Body of pancreas (tissue), 4 donors: ENCODE measurements at regions not wholly inside any gene's neighbourhood (a gene's known extent, or its start where the extent isn't known, plus 50 kb on each side); places are given as distances from the start of the nearest gene placed in this dataset.
"Not testable (repeated sequence)": the region's sequence is repeated elsewhere in the genome, so short reads cannot be mapped to it uniquely, and the experiment has no call there.

Experiments used
- ATAC-seq: fragments of 150-250 bp; one replicate; pipeline ENCODE4 v1.9.1; 2016
- DNase-seq, 4 donors: peaks; one replicate each; pipeline ENCODE4 v3.0.0-alpha.2; 2019
- H3K27ac ChIP-seq, 4 donors: fragments of 200-600 bp; sonication (generic); 1 replicate in 3 of 4; 2 replicates in 1 of 4; pipeline versions ENCODE4 v1.5.1 to v1.6.1; 2016 to 2019; ENCODE audit warnings: mild to moderate bottlenecking in 1 of 4, mixed read lengths in 1 of 4, moderate library complexity in 1 of 4
- H3K27me3 ChIP-seq, 2 donors: fragments of 200-600 bp; sonication (generic); one replicate each; pipeline ENCODE4 v1.6.0; 2016; ENCODE audit warnings: mild to moderate bottlenecking in 1 of 2
- H3K36me3 ChIP-seq, 2 donors: fragments of 200-600 bp; sonication (generic); replicated peaks in 1 of 2; 2 replicates each; pipeline ENCODE4 v1.5.1; 2016; ENCODE audit warnings: low read depth in 2 of 2; ENCODE audit not compliant: insufficient read depth in 1 of 2
- H3K4me1 ChIP-seq: fragments of 200-600 bp; sonication (generic); one replicate; pipeline ENCODE4 v1.6.0; 2016
- H3K4me3 ChIP-seq, 2 donors: fragments of 200-600 bp; sonication (generic); 1 replicate in 1 of 2; 2 replicates in 1 of 2; pipeline ENCODE4 v1.5.1; 2016 to 2019
- H3K9me3 ChIP-seq, 3 donors: fragments of 200-600 bp; sonication (generic); 1 replicate in 2 of 3; 2 replicates in 1 of 3; pipeline ENCODE4 v1.5.1; 2016
- POLR2A ChIP-seq, 3 donors: fragments of 450-650 bp; IDR thresholded peaks; one replicate each; pipeline ENCODE4 v1.6.1; 2016; ENCODE audit warnings: antibody characterized with exemption in 3 of 3, mild to moderate bottlenecking in 2 of 3
- WGBS, 2 donors: methylation state at CpG; one replicate each; pipeline ENCODE4 v1.1.5; 2017; 5-methylcytosine and 5-hydroxymethylcytosine counted together
- intact Hi-C: fragments of 100-400 bp; cut with DNase I; formaldehyde crosslinking; loops from one replicate; pipeline ENCODE4 v1.15.1; 2023
- TF ChIP-seq, protein P1 (sequence below), 7 experiments: fragments of 450-650 bp in 4 of 7; fragments of 200-600 bp in 3 of 7; sonication (generic) in 3 of 7; IDR thresholded peaks; one replicate each; pipeline ENCODE4 v1.5.1; 2016 to 2019; ENCODE audit warnings: antibody characterized with exemption in 7 of 7

GRCh38 chr12:127149226-127149964, 1117.6 kb upstream of the TMEM132C start:
- H3K9me3 ChIP-seq = no peaks in the 10 kb centered on the region
- H3K27me3 ChIP-seq = no peaks in the 10 kb centered on the region
- DNase-seq (no peak), ATAC-seq (no peak)
- TF ChIP-seq, protein P1, sequence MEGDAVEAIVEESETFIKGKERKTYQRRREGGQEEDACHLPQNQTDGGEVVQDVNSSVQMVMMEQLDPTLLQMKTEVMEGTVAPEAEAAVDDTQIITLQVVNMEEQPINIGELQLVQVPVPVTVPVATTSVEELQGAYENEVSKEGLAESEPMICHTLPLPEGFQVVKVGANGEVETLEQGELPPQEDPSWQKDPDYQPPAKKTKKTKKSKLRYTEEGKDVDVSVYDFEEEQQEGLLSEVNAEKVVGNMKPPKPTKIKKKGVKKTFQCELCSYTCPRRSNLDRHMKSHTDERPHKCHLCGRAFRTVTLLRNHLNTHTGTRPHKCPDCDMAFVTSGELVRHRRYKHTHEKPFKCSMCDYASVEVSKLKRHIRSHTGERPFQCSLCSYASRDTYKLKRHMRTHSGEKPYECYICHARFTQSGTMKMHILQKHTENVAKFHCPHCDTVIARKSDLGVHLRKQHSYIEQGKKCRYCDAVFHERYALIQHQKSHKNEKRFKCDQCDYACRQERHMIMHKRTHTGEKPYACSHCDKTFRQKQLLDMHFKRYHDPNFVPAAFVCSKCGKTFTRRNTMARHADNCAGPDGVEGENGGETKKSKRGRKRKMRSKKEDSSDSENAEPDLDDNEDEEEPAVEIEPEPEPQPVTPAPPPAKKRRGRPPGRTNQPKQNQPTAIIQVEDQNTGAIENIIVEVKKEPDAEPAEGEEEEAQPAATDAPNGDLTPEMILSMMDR (IDR thresholded peaks at IDR 0.05) = no peak
- no peak for TF ChIP-seq POLR2A (IDR thresholded peaks at IDR 0.05)
- H3K36me3 ChIP-seq = no peaks in the 10 kb centered on the region
- intact Hi-C loops = no loop called here
- no peak overlapping the region for H3K27ac ChIP-seq
- WGBS, 2 donors = 65 to 66% methylated on average over 2 of the region's 2 CpGs
- H3K4me3 ChIP-seq = no peak overlapping the region
- H3K4me1 ChIP-seq = peaks cover 12% of the 10 kb centered on the region

DNA sequence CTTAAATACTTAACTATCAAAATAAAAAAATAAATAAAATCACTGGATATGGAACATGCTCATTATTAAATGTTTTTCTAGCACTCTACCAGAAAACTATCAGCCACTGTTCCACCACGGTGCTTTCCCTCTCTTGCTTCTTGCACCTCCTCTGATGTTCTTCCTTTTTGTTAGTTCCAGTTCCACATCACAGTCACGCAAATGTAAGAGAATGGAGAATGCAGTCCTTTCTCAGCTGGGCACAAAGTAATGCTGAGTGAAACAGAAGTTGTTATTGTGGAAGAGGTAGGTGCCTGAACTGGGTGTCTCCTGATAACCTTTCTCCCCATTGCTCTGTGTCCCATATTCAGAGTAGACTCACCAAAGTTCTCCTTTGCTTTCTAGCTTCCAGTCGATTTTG, 1116.9 kb upstream of the TMEM132C start:
- intact Hi-C loops = no loop called here
- Histone ChIP-seq H3K9me3 (no peaks in the 10 kb centered on the region), H3K36me3 (no peaks in the 10 kb centered on the region), H3K4me3 (no peak overlapping the region), H3K27me3 (no peaks in the 10 kb centered on the region), H3K4me1 (peaks cover 12% of the 10 kb centered on the region), H3K27ac (no peak overlapping the region)
- 32 to 43% methylated on average over 3 of the region's 3 CpGs for WGBS, 2 donors
- DNase-seq (no peak), ATAC-seq (no peak)
- TF ChIP-seq, protein P1 (IDR thresholded peaks at IDR 0.05) = no peak

DNA sequence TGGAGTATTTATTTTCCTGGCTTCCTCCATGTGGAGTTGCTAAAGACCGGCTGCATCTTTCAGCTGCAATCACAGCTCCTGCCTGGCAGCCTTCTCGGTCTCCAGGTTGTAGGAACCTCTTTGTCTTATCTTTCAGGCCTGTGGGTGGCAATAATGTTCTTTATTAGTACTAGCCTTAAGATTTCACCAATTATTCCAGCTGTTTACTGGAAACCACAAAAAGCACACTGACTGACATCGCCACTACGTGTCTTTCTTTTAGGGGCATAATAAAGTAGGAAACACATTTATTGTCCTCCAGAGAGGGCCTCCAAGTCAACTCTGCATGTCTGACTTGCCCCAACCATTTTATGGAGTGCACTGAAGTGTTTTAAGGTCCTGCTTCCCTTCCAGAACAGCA, 1116.5 kb upstream of the TMEM132C start:
- intact Hi-C loops = no loop called here
- TF ChIP-seq, protein P1 (IDR thresholded peaks at IDR 0.05) = no peak
- TF ChIP-seq POLR2A (IDR thresholded peaks at IDR 0.05) = no peak
- H3K36me3 ChIP-seq = no peaks in the 10 kb centered on the region
- ATAC-seq (no peak), DNase-seq (no peak)
- no peak overlapping the region for H3K4me3 ChIP-seq
- H3K27me3 ChIP-seq = no peaks in the 10 kb centered on the region
- H3K9me3 ChIP-seq = no peaks in the 10 kb centered on the region
- H3K27ac ChIP-seq = no peak overlapping the region
- WGBS, 2 donors = 56 to 71% methylated on average over 4 of the region's 4 CpGs
- H3K4me1 ChIP-seq = peaks cover 12% of the 10 kb centered on the region

DNA sequence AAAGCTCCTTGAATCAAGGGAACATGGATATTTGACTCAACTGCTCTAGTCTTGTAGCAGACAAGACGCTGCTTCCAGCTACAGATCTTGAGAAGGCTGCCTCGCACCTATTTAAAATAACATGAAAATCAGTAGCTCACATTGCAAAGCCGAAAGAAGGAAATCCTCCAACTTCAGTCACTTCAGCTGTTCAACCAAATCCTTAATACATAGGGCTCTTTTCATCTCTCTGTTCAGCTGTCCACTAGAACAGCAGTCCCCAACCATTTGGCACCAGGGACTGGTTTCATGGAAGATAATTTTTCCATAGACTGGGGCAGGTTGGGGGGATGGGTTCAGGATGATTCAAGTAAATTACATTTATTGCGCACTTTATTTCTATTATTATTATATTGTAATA, 1116.0 kb upstream of the TMEM132C start:
- TF ChIP-seq, protein P1 (IDR thresholded peaks at IDR 0.05) = no peak
- TF ChIP-seq POLR2A (IDR thresholded peaks at IDR 0.05) = no peak
- DNase-seq = no peak
- H3K27me3 ChIP-seq = no peaks in the 10 kb centered on the region
- no peaks in the 10 kb centered on the region for H3K9me3 ChIP-seq
- intact Hi-C loops = no loop called here
- no peak for ATAC-seq
- H3K4me1 ChIP-seq = peaks cover 7% of the 10 kb centered on the region
- H3K36me3 ChIP-seq = no peaks in the 10 kb centered on the region
- H3K27ac ChIP-seq = no peak overlapping the region
- H3K4me3 ChIP-seq = no peak overlapping the region
- WGBS, 2 donors = 72 to 86% methylated on average over 4 of the region's 4 CpGs

- TF ChIP-seq POLR2A (IDR thresholded peaks at IDR 0.05) = no peak
- TF ChIP-seq, protein P1 (IDR thresholded peaks at IDR 0.05) = no peak
- intact Hi-C loops = no loop called here
- WGBS, 2 donors = 69 to 77% methylated on average over 11 to 13 of the region's 15 CpGs
- no peaks in the 10 kb centered on the region for H3K9me3 ChIP-seq
- no peaks in the 10 kb centered on the region for H3K27me3 ChIP-seq
- H3K4me1 ChIP-seq = no peaks in the 10 kb centered on the region
- DNase-seq = no peak
- no peak overlapping the region for H3K27ac ChIP-seq
- H3K36me3 ChIP-seq = no peaks in the 10 kb centered on the region
- no peak for ATAC-seq
- no peak overlapping the region for H3K4me3 ChIP-seq
Observed at GRCh38 chr12:127153996-127154395, 1113.0 kb upstream of the TMEM132C start.

- 86 to 94% methylated on average over 1 of the region's 1 CpG for WGBS, 2 donors
- H3K4me3 ChIP-seq, H3K27me3 ChIP-seq, DNase-seq, ATAC-seq, H3K27ac ChIP-seq, H3K4me1 ChIP-seq, intact Hi-C loops, H3K9me3 ChIP-seq, H3K36me3 ChIP-seq: not testable (repeated sequence)
Observed at GRCh38 chr12:127154830-127155229, 1112.1 kb upstream of the TMEM132C start.

GRCh38 chr12:127155935-127156619, 1110.9 kb upstream of the TMEM132C start:
- 73 to 76% methylated on average over 5 of the region's 5 CpGs for WGBS, 2 donors
- intact Hi-C loops, H3K27ac ChIP-seq, H3K36me3 ChIP-seq, H3K9me3 ChIP-seq, H3K4me3 ChIP-seq, DNase-seq, H3K4me1 ChIP-seq, ATAC-seq, H3K27me3 ChIP-seq: not testable (repeated sequence)
